ENCODE measurements at regions not wholly inside any gene's neighbourhood (a gene's known extent, or its start where the extent isn't known, plus 50 kb on each side); places are given as distances from the start of the nearest gene placed in this dataset.

DNA sequence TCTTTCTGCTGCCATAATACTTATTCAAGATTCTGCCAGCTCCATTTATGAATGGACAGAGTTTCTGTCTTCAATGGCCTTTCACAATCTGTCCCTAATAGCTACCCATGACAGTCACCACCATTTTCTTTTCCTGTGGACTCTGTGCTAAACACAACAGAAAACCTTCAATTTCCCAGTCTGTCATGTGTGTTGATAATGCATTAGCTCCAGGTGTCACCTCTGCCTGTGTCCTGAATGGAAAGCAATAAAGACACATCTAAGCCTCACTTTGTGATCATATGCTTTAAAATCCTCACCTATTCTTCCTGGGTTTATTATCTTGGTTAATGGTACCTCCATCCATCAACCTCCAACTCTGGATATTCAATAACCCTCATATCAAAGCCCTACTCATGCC, 772.2 kb downstream of the DCDC2C start (continued):
- TF ChIP-seq TCF7L2 (IDR thresholded peaks at IDR 0.05; ENCODE audit: borderline replicate concordance, low read depth, low read length) (no peak), ZNF48 (tag by site-specific recombination; IDR thresholded peaks at IDR 0.05) (no peak)

GRCh38 chr2:4483050-4483449, 779.7 kb downstream of the DCDC2C start:
- ChIA-PET CTCF (no interaction called here), POLR2A (no interaction called here)
- Histone ChIP-seq H3K4me1 (ENCODE audit: control insufficient read depth, insufficient read depth, low read length) (no peaks in the 10 kb centered on the region), H3K27ac (ENCODE audit: extremely low read depth, low read depth, low read length) (no peak overlapping the region), H3K4me3 (ENCODE audit: low read depth, low read length) (no peak overlapping the region), H3K36me3 (ENCODE audit: control insufficient read depth in 2 of 2, insufficient read depth in 1 of 2, low read length in 2 of 2) (no peaks in the 10 kb centered on the region), H3K9me3 (ENCODE audit: control insufficient read depth, insufficient read depth, low read depth, low read length) (no peaks in the 10 kb centered on the region)
- TF ChIP-seq ZNF585B (tag by site-specific recombination; IDR thresholded peaks at IDR 0.05) (peak; percentile 68), MEIS1 (CRISPR knock-in tag; IDR thresholded peaks at IDR 0.05; ENCODE audit: borderline replicate concordance) (no peak)

GRCh38 chr2:4486971-4487370, 783.6 kb downstream of the DCDC2C start:
- H3K36me3 ChIP-seq (ENCODE audit: control insufficient read depth in 2 of 2, insufficient read depth in 1 of 2, low read length in 2 of 2), result no peaks in the 10 kb centered on the region

More at GRCh38 chr2:4486971-4487370, 783.6 kb downstream of the DCDC2C start:
- Histone ChIP-seq H3K9me3 (ENCODE audit: control insufficient read depth, insufficient read depth, low read depth, low read length) (no peaks in the 10 kb centered on the region), H3K4me1 (ENCODE audit: control insufficient read depth, insufficient read depth, low read length) (no peaks in the 10 kb centered on the region), H3K27ac (ENCODE audit: extremely low read depth, low read depth, low read length) (no peak overlapping the region), H3K4me3 (ENCODE audit: low read depth, low read length) (no peak overlapping the region)
- TF ChIP-seq, protein P1, sequence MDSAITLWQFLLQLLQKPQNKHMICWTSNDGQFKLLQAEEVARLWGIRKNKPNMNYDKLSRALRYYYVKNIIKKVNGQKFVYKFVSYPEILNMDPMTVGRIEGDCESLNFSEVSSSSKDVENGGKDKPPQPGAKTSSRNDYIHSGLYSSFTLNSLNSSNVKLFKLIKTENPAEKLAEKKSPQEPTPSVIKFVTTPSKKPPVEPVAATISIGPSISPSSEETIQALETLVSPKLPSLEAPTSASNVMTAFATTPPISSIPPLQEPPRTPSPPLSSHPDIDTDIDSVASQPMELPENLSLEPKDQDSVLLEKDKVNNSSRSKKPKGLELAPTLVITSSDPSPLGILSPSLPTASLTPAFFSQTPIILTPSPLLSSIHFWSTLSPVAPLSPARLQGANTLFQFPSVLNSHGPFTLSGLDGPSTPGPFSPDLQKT (IDR thresholded peaks at IDR 0.05; ENCODE audit: borderline replicate concordance, low read depth, low read length), result no peak
- no peak for TF ChIP-seq ZSCAN5A (tag by site-specific recombination; IDR thresholded peaks at IDR 0.05)
- no peak for TF ChIP-seq KLF16 (tag by site-specific recombination; IDR thresholded peaks at IDR 0.05)
- TF ChIP-seq ZSCAN30 (tag by site-specific recombination; IDR thresholded peaks at IDR 0.05), result no peak
- no peak for TF ChIP-seq ZNF148 (tag by site-specific recombination; IDR thresholded peaks at IDR 0.05; ENCODE audit: borderline replicate concordance)
- no peak for TF ChIP-seq ZNF624 (tag by site-specific recombination; IDR thresholded peaks at IDR 0.05)
- TF ChIP-seq ZNF239 (tag by site-specific recombination; IDR thresholded peaks at IDR 0.05), result no peak
- no peak for TF ChIP-seq ZNF639 (tag by site-specific recombination; IDR thresholded peaks at IDR 0.05)
- no peak for TF ChIP-seq ZFHX2 (tag by site-specific recombination; conservative IDR thresholded peaks at IDR 0.05)
- no peak for TF ChIP-seq ZBTB20 (tag by site-specific recombination; IDR thresholded peaks at IDR 0.05)
- TF ChIP-seq ZNF175 (tag by site-specific recombination; IDR thresholded peaks at IDR 0.05), result no peak
- TF ChIP-seq SETDB1 (IDR thresholded peaks at IDR 0.05; ENCODE audit: insufficient read length, low read length), result no peak
- TF ChIP-seq ZNF621 (tag by site-specific recombination; IDR thresholded peaks at IDR 0.05), result no peak
- TF ChIP-seq, protein P2, sequence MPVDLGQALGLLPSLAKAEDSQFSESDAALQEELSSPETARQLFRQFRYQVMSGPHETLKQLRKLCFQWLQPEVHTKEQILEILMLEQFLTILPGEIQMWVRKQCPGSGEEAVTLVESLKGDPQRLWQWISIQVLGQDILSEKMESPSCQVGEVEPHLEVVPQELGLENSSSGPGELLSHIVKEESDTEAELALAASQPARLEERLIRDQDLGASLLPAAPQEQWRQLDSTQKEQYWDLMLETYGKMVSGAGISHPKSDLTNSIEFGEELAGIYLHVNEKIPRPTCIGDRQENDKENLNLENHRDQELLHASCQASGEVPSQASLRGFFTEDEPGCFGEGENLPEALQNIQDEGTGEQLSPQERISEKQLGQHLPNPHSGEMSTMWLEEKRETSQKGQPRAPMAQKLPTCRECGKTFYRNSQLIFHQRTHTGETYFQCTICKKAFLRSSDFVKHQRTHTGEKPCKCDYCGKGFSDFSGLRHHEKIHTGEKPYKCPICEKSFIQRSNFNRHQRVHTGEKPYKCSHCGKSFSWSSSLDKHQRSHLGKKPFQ (tag by site-specific recombination; IDR thresholded peaks at IDR 0.05), result no peak
- TF ChIP-seq ZNF571 (tag by site-specific recombination; IDR thresholded peaks at IDR 0.05), result no peak
- TF ChIP-seq KLF10 (tag by site-specific recombination; IDR thresholded peaks at IDR 0.05), result no peak
- no peak for TF ChIP-seq ZBTB7A (tag by site-specific recombination; IDR thresholded peaks at IDR 0.05; ENCODE audit: low read depth)
- TF ChIP-seq HOXC10 (CRISPR knock-in tag; IDR thresholded peaks at IDR 0.05), result no peak
- no peak for TF ChIP-seq YY1 (tag by site-specific recombination; IDR thresholded peaks at IDR 0.05)
- TF ChIP-seq ZNF324 (tag by site-specific recombination; IDR thresholded peaks at IDR 0.05), result no peak
- ChIA-PET POLR2A (no interaction called here), CTCF (no interaction called here)
